CD4-positive, alpha-beta T cell (primary cell): ENCODE measurements at regions not wholly inside any gene's neighbourhood (a gene's known extent, or its start where the extent isn't known, plus 50 kb on each side); places are given as distances from the start of the nearest gene placed in this dataset.

Experiments used
- ATAC-seq: fragments of 200-7000 bp; cut with Tn5 transposase; one replicate; pipeline ENCODE4 v1.10.0; 2022; ENCODE audit warnings: mild to moderate bottlenecking; ENCODE audit not compliant: poor library complexity
- CTCF ChIA-PET: fragments of 350-600 bp; sonication (Branson Sonifier 250); formaldehyde crosslinking; loops from one replicate; lab custom pipeline; 2021; ENCODE audit warnings: antibody characterized with exemption, inconsistent platforms; lab: Charles Lee
- POLR2A ChIA-PET: fragments of 350-600 bp; sonication (Branson Sonifier 250); formaldehyde crosslinking; loops from one replicate; lab custom pipeline; 2021; ENCODE audit warnings: antibody characterized with exemption, inconsistent platforms; lab: Charles Lee
- DNase-seq, 14 experiments: peaks; one replicate each; pipeline ENCODE4 v3.0.0-alpha.2; 2013 to 2020; ENCODE audit warnings: mixed read lengths in 2 of 14
- H3K27ac ChIP-seq, 2 donors: one replicate each; pipeline versions ENCODE4 v1.5.1 to v1.7.0; 2013; ENCODE audit warnings: low read length in 2 of 2, low read depth in 1 of 2, mild to moderate bottlenecking in 1 of 2
- H3K27me3 ChIP-seq, 2 experiments: 1 replicate in 1 of 2; 2 replicates in 1 of 2; pipeline versions ENCODE4 v1.6.1 to v1.7.0; 2013; ENCODE audit warnings: low read length in 2 of 2, control low read depth in 1 of 2, mild to moderate bottlenecking in 1 of 2, moderate library complexity in 1 of 2; ENCODE audit not compliant: insufficient read depth in 2 of 2, control insufficient read depth in 1 of 2
- H3K36me3 ChIP-seq: one replicate; pipeline ENCODE4 v1.6.1; 2013; ENCODE audit warnings: low read length, control low read depth; ENCODE audit not compliant: insufficient read depth
- H3K4me1 ChIP-seq: one replicate; pipeline ENCODE4 v1.6.1; 2013; ENCODE audit warnings: low read length, control low read depth; ENCODE audit not compliant: insufficient read depth
- H3K4me3 ChIP-seq: one replicate; pipeline ENCODE4 v1.5.1; 2013; ENCODE audit warnings: mild to moderate bottlenecking, low read length, moderate library complexity
- H3K9me3 ChIP-seq, 2 experiments: 1 replicate in 1 of 2; 2 replicates in 1 of 2; pipeline versions ENCODE4 v1.6.1 to v1.7.0; 2013; ENCODE audit warnings: low read length in 2 of 2, mild to moderate bottlenecking in 2 of 2, control low read depth in 1 of 2, moderate library complexity in 1 of 2; ENCODE audit not compliant: control insufficient read depth in 1 of 2, insufficient read depth in 1 of 2
- H3K27ac Mint-ChIP-seq: one replicate; pipeline ENCODE4 v1.8.0; 2020; ENCODE audit warnings: mixed read lengths
- H3K27me3 Mint-ChIP-seq: one replicate; pipeline ENCODE4 v1.8.0; 2021; ENCODE audit warnings: mixed read lengths
- H3K36me3 Mint-ChIP-seq: one replicate; pipeline ENCODE4 v1.8.0; 2021; ENCODE audit warnings: low read depth, mixed read lengths
- H3K4me1 Mint-ChIP-seq: one replicate; pipeline ENCODE4 v1.8.0; 2021; ENCODE audit warnings: low read depth, mixed read lengths
- H3K4me3 Mint-ChIP-seq: one replicate; pipeline ENCODE4 v1.8.0; 2020; ENCODE audit warnings: mild to moderate bottlenecking, mixed read lengths
- H3K9me3 Mint-ChIP-seq: one replicate; pipeline ENCODE4 v1.8.0; 2020; ENCODE audit warnings: mixed read lengths
- CTCF ChIP-seq: fragments of 200-600 bp; IDR thresholded peaks from one replicate; pipeline ENCODE4 v1.8.0; 2022; ENCODE audit warnings: antibody characterized with exemption, mild to moderate bottlenecking
- intact Hi-C, 2 experiments: fragments of 100-400 bp; cut with DNase I in 1 of 2; cut with micrococcal nuclease in 1 of 2; formaldehyde crosslinking; loops; one replicate each; pipeline versions ENCODE4 v1.15.1 to v1.9.0; 2023 to 2025; cut with DNase I, micrococcal nuclease

- ChIA-PET CTCF (no interaction called here), POLR2A (no interaction called here)
- intact Hi-C loops = no loop called here
- H3K9me3 Mint-ChIP-seq = peaks cover 2% of the 10 kb centered on the region
- H3K4me1 ChIP-seq = no peaks in the 10 kb centered on the region
- H3K4me1 Mint-ChIP-seq = no peaks in the 10 kb centered on the region
- H3K4me3 Mint-ChIP-seq = no peak overlapping the region
- H3K27ac Mint-ChIP-seq = no peak overlapping the region
- no peak for TF ChIP-seq CTCF
- no peaks in the 10 kb centered on the region for H3K36me3 Mint-ChIP-seq
- ATAC-seq (no peak), DNase-seq (no peak)
- H3K4me3 ChIP-seq = no peak overlapping the region
- no peaks in the 10 kb centered on the region for H3K36me3 ChIP-seq
- no peak overlapping the region for H3K27ac ChIP-seq
- H3K27me3 Mint-ChIP-seq = no peaks in the 10 kb centered on the region
- no peaks in the 10 kb centered on the region for H3K9me3 ChIP-seq
- H3K27me3 ChIP-seq = no peaks in the 10 kb centered on the region
Measured at GRCh38 chr4:171473155-171473554, 340.0 kb upstream of the GALNTL6 start.

GRCh38 chr4:171472230-171472629 is 341.0 kb upstream of the GALNTL6 start:
- Histone ChIP-seq H3K4me3 (no peak overlapping the region), H3K36me3 (no peaks in the 10 kb centered on the region), H3K27me3 (no peaks in the 10 kb centered on the region), H3K27ac (no peak overlapping the region), H3K9me3 (no peaks in the 10 kb centered on the region), H3K4me1 (no peaks in the 10 kb centered on the region)
- no peaks in the 10 kb centered on the region for H3K27me3 Mint-ChIP-seq
- CTCF ChIA-PET = no interaction called here
- no peak overlapping the region for H3K4me3 Mint-ChIP-seq
- TF ChIP-seq CTCF = no peak
- no peaks in the 10 kb centered on the region for H3K4me1 Mint-ChIP-seq
- H3K27ac Mint-ChIP-seq = no peak overlapping the region
- H3K9me3 Mint-ChIP-seq = peaks cover 5% of the 10 kb centered on the region
- intact Hi-C loops = no loop called here
- no peak for DNase-seq
- POLR2A ChIA-PET = no interaction called here
- ATAC-seq = no peak
- H3K36me3 Mint-ChIP-seq = no peaks in the 10 kb centered on the region

- ATAC-seq (no peak), DNase-seq (no peak)
- Histone ChIP-seq H3K36me3 (no peaks in the 10 kb centered on the region), H3K9me3 (peaks cover 0 to 9% of the 10 kb centered on the region in 2 experiments), H3K4me1 (no peaks in the 10 kb centered on the region), H3K27ac (no peak overlapping the region), H3K4me3 (no peak overlapping the region), H3K27me3 (no peaks in the 10 kb centered on the region)
- intact Hi-C loops = no loop called here
- H3K4me1 Mint-ChIP-seq = no peaks in the 10 kb centered on the region
- no peak overlapping the region for H3K27ac Mint-ChIP-seq
- no peak for TF ChIP-seq CTCF
- ChIA-PET POLR2A (no interaction called here), CTCF (no interaction called here)
- H3K27me3 Mint-ChIP-seq = no peaks in the 10 kb centered on the region
- H3K4me3 Mint-ChIP-seq = no peak overlapping the region
- H3K36me3 Mint-ChIP-seq = no peaks in the 10 kb centered on the region
- peaks cover 5% of the 10 kb centered on the region for H3K9me3 Mint-ChIP-seq
Measured at GRCh38 chr4:171464499-171464898, 348.7 kb upstream of the GALNTL6 start.
